HG02588 (cell line): ENCODE measurements at regions not wholly inside any gene's neighbourhood (a gene's known extent, or its start where the extent isn't known, plus 50 kb on each side); places are given as distances from the start of the nearest gene placed in this dataset.
"Not testable (repeated sequence)": the region's sequence is repeated elsewhere in the genome, so short reads cannot be mapped to it uniquely, and the experiment has no call there.

Experiments
- ATAC-seq: cut with Tn5 transposase; IDR thresholded peaks from one replicate; pipeline ENCODE4 v1.9.1; 2021; ENCODE audit warnings: mild to moderate bottlenecking, moderate library complexity; ENCODE audit not compliant: unreplicated experiment

- no peak for ATAC-seq
Observed at GRCh38 chr7:155377071-155377837, 79.6 kb downstream of the INSIG1 start.

GRCh38 chr7:155377838-155378579 lies 79.9 kb upstream of the EN2 start:
- no peak for ATAC-seq

- no peak for ATAC-seq
Observed at GRCh38 chr7:155378580-155378934, 79.4 kb upstream of the EN2 start.

- ATAC-seq, result no peak
Observed at GRCh38 chr7:155378959-155379871, 78.7 kb upstream of the EN2 start.

- peak; percentile 86 for ATAC-seq
Observed at GRCh38 chr7:155380221-155380861, 77.6 kb upstream of the EN2 start.

GRCh38 chr7:155380976-155381851 lies 76.7 kb upstream of the EN2 start:
- ATAC-seq, result no peak

GRCh38 chr7:155381852-155382801 lies 75.8 kb upstream of the EN2 start:
- no peak for ATAC-seq

GRCh38 chr7:155382802-155383171 lies 75.1 kb upstream of the EN2 start:
- ATAC-seq, result no peak

GRCh38 chr7:155383756-155384491 lies 74.0 kb upstream of the EN2 start:
- ATAC-seq, result no peak

GRCh38 chr7:155384751-155385150 lies 73.2 kb upstream of the EN2 start:
- ATAC-seq, result no peak

- not testable (repeated sequence) for ATAC-seq
Observed at GRCh38 chr7:155385182-155385581, 72.7 kb upstream of the EN2 start.

- ATAC-seq, result no peak
Observed at GRCh38 chr7:155386608-155387007, 71.3 kb upstream of the EN2 start.

- ATAC-seq, result no peak
Observed at GRCh38 chr7:155387066-155387620, 70.8 kb upstream of the EN2 start.

- no peak for ATAC-seq
Observed at GRCh38 chr7:155388561-155388960, 69.4 kb upstream of the EN2 start.

- ATAC-seq, result no peak
Observed at GRCh38 chr7:155391414-155391813, 66.5 kb upstream of the EN2 start.

GRCh38 chr7:155392726-155393570 lies 65.0 kb upstream of the EN2 start:
- ATAC-seq, result no peak

GRCh38 chr7:155394413-155394812 lies 63.5 kb upstream of the EN2 start:
- no peak for ATAC-seq
